ENCODE measurements at regions not wholly inside any gene's neighbourhood (a gene's known extent, or its start where the extent isn't known, plus 50 kb on each side); places are given as distances from the start of the nearest gene placed in this dataset.

DNA sequence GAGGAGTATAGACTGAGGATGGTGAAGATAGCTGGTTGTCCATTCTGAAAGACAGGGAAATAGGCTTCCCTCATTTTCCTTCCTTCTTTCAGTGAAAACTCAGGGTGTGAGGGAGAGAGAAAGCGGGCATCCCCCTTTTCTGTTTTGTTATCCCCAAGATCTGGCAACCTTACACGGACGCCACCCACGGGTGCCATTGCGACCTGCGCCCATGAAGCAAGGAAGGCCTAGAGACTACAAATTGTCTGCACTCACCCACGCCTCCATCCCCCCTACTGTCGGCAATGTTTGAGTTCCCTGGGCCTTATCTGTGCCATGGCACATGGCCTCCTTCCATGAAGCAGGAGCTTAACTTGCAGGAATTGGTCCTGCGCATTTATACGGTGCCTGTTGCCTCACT lies 115.0 kb upstream of the IGF1 start:
- TF ChIP-seq CTCF (IDR thresholded peaks at IDR 0.05) (no peak), POLR2A (IDR thresholded peaks at IDR 0.05) (no peak)

Measured in lower leg skin (tissue), 3 donors.